GM12865 (cell line): ENCODE measurements at regions not wholly inside any gene's neighbourhood (a gene's known extent, or its start where the extent isn't known, plus 50 kb on each side); places are given as distances from the start of the nearest gene placed in this dataset.

ENCODE experiments used
- DNase-seq: peaks from one replicate; pipeline ENCODE4 v3.0.0; 2010; ENCODE audit warnings: low read depth
- H3K4me3 ChIP-seq: 2 replicates; pipeline ENCODE4 v1.5.1; 2011; ENCODE audit warnings: mild to moderate bottlenecking, low read depth, low read length, control low read depth
- CTCF ChIP-seq: IDR thresholded peaks from 2 replicates; pipeline ENCODE4 v1.5.1; 2011; ENCODE audit warnings: low read length, control low read depth, low read depth, inconsistent platforms; ENCODE audit not compliant: insufficient read depth; ENCODE audit errors: missing control alignments

- no peak for DNase-seq
- TF ChIP-seq CTCF, result no peak
- H3K4me3 ChIP-seq, result no peak overlapping the region
Observed at GRCh38 chr16:51733181-51733580, 582.1 kb upstream of the SALL1 start.

DNA sequence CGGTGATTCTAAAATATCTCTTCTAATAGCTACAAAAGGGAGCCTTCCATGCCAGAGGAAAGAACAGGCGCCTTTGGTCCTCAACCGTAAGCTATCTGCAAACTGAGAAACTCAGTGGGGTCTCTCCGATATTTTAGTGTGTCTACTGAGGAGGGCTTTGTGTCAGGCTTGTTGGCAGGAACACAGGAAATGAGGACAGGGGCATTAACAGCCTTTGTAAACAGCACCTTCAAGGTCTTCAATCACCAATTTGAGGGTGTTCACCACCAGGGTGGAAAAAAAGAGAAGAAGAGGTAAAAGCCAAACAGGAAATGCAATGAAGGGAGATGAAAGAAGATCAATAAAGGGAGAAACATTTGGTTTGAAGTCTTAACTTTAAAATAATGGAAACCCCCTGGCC, 580.1 kb upstream of the SALL1 start:
- DNase-seq, result no peak
- TF ChIP-seq CTCF, result no peak
- no peak overlapping the region for H3K4me3 ChIP-seq

GRCh38 chr16:51723036-51723724, 572.1 kb upstream of the SALL1 start:
- no peak for TF ChIP-seq CTCF
- H3K4me3 ChIP-seq, result no peak overlapping the region
- DNase-seq, result no peak

- no peak for DNase-seq
- TF ChIP-seq CTCF, result no peak
- H3K4me3 ChIP-seq, result no peak overlapping the region
Observed at GRCh38 chr16:51722467-51722866, 571.4 kb upstream of the SALL1 start.

DNA sequence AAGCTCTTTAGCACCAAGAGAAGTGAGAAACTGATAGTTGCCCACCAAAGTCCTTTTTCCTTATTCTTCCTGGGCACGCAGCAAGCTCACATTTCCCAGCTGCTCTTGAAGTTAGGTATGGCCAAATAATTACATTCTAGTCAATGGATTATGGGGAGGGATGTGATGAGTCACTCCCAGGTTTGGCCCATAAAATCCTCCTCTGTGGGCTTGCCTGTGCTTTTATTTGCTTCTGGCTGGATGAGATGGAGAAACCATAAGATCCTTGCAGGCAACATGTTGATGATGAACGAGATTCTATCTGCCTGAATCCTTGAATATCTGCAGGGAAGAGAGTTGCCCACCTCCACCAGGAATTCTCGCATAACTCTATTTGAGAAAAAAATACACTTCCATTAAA, 568.3 kb upstream of the SALL1 start:
- no peak for DNase-seq
- TF ChIP-seq CTCF, result no peak
- H3K4me3 ChIP-seq, result no peak overlapping the region

GRCh38 chr16:51716195-51716594, 565.1 kb upstream of the SALL1 start:
- TF ChIP-seq CTCF, result no peak
- no peak for DNase-seq
- no peak overlapping the region for H3K4me3 ChIP-seq

DNA sequence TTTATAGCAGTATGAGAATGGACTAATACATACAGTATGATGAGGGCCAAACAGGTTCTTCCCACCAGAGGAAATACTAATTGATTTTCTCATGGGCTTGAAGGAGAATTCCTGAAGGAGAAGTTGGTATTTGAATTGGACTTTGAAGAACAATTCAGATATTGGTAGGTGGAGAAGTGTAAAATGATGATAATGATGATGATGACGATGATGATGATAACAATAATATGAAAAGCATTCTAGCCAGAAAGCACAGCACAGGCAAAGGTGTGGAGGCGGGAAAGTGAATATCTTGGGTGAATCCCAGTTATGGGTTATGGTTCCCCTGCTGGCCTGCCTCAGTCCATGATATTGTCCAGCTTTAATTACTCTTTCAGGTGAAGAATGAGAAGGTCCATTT, 562.4 kb upstream of the SALL1 start:
- no peak overlapping the region for H3K4me3 ChIP-seq
- no peak for TF ChIP-seq CTCF
- DNase-seq, result no peak
